ENCODE measurements at regions not wholly inside any gene's neighbourhood (a gene's known extent, or its start where the extent isn't known, plus 50 kb on each side); places are given as distances from the start of the nearest gene placed in this dataset.

GRCh38 chr1:59006932-59007331 lies 223.1 kb upstream of the JUN start:
- intact Hi-C loops (cut with DNase I): no loop called here
- TF ChIP-seq CTCF (IDR thresholded peaks at IDR 0.05): no peak
- TF ChIP-seq POLR2A (IDR thresholded peaks at IDR 0.05): no peak
- DNase-seq (no peak), ATAC-seq (no peak)
- Histone ChIP-seq H3K4me3 (no peak overlapping the region), H3K4me1 (peaks cover 6% of the 10 kb centered on the region), H3K9me3 (no peaks in the 10 kb centered on the region), H3K36me3 (replicated peaks in 1 of 2; ENCODE audit: insufficient read depth in 1 of 2, low read depth in 2 of 2) (no peaks in the 10 kb centered on the region), H3K27me3 (no peaks in the 10 kb centered on the region), H3K27ac (no peak overlapping the region)
- 78 to 83% methylated on average over 6 of the region's 6 CpGs for WGBS, 2 donors

GRCh38 chr1:59007429-59007819 lies 223.6 kb upstream of the JUN start:
- ATAC-seq: no peak
- H3K27ac ChIP-seq: no peak overlapping the region
- TF ChIP-seq POLR2A (IDR thresholded peaks at IDR 0.05): no peak
- TF ChIP-seq CTCF (IDR thresholded peaks at IDR 0.05): no peak
- H3K36me3 ChIP-seq (replicated peaks in 1 of 2; ENCODE audit: insufficient read depth in 1 of 2, low read depth in 2 of 2): no peaks in the 10 kb centered on the region
- no peaks in the 10 kb centered on the region for H3K27me3 ChIP-seq
- H3K4me3 ChIP-seq: no peak overlapping the region
- WGBS, 2 donors: 94 to 98% methylated on average over 3 of the region's 3 CpGs
- H3K4me1 ChIP-seq: peaks cover 6% of the 10 kb centered on the region
- H3K9me3 ChIP-seq: no peaks in the 10 kb centered on the region
- DNase-seq: no peak
- intact Hi-C loops (cut with DNase I): no loop called here

- Histone ChIP-seq H3K4me3 (no peak overlapping the region), H3K4me1 (peaks cover 11% of the 10 kb centered on the region), H3K27me3 (no peaks in the 10 kb centered on the region), H3K36me3 (replicated peaks in 1 of 2; ENCODE audit: insufficient read depth in 1 of 2, low read depth in 2 of 2) (no peaks in the 10 kb centered on the region), H3K9me3 (no peaks in the 10 kb centered on the region), H3K27ac (no peak overlapping the region)
- intact Hi-C loops (cut with DNase I): no loop called here
- WGBS, 2 donors: 77 to 87% methylated on average over 8 of the region's 8 CpGs
- TF ChIP-seq POLR2A (IDR thresholded peaks at IDR 0.05) (no peak), CTCF (IDR thresholded peaks at IDR 0.05) (no peak)
- ATAC-seq: no peak
- DNase-seq: no peak
Observed at GRCh38 chr1:59007820-59008598, 224.2 kb upstream of the JUN start.

- intact Hi-C loops (cut with DNase I): no loop called here
- Histone ChIP-seq H3K27ac (no peak overlapping the region), H3K4me1 (peaks cover 13% of the 10 kb centered on the region), H3K4me3 (no peak overlapping the region), H3K27me3 (no peaks in the 10 kb centered on the region), H3K36me3 (replicated peaks in 1 of 2; ENCODE audit: insufficient read depth in 1 of 2, low read depth in 2 of 2) (no peaks in the 10 kb centered on the region), H3K9me3 (no peaks in the 10 kb centered on the region)
- WGBS, 2 donors: 88 to 96% methylated on average over 8 of the region's 8 CpGs
- ATAC-seq (no peak), DNase-seq (peak in 1 of 4 donors; percentile 15)
- no peak for TF ChIP-seq CTCF (IDR thresholded peaks at IDR 0.05)
- TF ChIP-seq POLR2A (IDR thresholded peaks at IDR 0.05): no peak
Observed at GRCh38 chr1:59008599-59009347, 224.9 kb upstream of the JUN start.
